ENCODE measurements at regions not wholly inside any gene's neighbourhood (a gene's known extent, or its start where the extent isn't known, plus 50 kb on each side); places are given as distances from the start of the nearest gene placed in this dataset.

DNA sequence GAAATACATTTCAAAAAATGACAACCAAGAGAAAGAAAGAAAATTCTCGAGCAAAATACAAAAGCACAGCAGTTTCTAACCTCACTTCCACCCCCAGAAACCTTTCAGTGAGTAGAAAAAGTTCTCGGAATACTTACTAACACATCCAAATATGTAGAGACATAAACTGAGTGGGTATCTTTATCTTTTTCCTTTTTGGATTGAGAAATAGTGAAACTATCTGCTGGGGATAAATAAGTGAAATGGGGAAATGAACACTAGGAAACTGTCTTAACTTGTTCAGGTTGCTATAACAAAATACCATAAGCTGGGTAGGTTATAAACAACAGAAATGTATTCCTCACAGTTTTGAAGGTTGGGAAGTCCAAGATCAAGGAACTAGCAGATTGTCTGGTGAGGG, 72.0 kb downstream of the VCAM1 start:
- Histone ChIP-seq H3K36me3 (ENCODE audit: control insufficient read depth, insufficient read depth, low read length) (no peaks in the 10 kb centered on the region), H4K20me1 (ENCODE audit: control insufficient read depth, extremely low read depth, insufficient read depth, low read length) (no peaks in the 10 kb centered on the region), H3K9ac (ENCODE audit: insufficient read depth, low read length) (no peak overlapping the region), H3K27me3 (ENCODE audit: control insufficient read depth, insufficient read depth, low read length) (no peaks in the 10 kb centered on the region), H3K4me1 (ENCODE audit: control insufficient read depth, extremely low read depth, insufficient read depth, low read length) (no peaks in the 10 kb centered on the region), H3K27ac (ENCODE audit: insufficient read depth, low read length) (no peak overlapping the region), H3K9me3 (ENCODE audit: control insufficient read depth, insufficient read depth, low read depth, low read length) (no peaks in the 10 kb centered on the region), H3K4me3 (replicated peaks in 1 of 4; ENCODE audit: control extremely low read depth in 1 of 4, insufficient read depth in 1 of 4, low read depth in 3 of 4, low read length in 4 of 4) (no peak overlapping the region), H2AFZ (ENCODE audit: low read length) (no peak overlapping the region), H3K79me2 (ENCODE audit: control insufficient read depth, insufficient read depth, low read length) (no peaks in the 10 kb centered on the region), H3K4me2 (ENCODE audit: extremely low read depth, insufficient read depth, low read length) (no peak overlapping the region)
- no peak for TF ChIP-seq EZH2 (IDR thresholded peaks at IDR 0.05; ENCODE audit: low read length, missing control alignments)
- TF ChIP-seq, protein P1, sequence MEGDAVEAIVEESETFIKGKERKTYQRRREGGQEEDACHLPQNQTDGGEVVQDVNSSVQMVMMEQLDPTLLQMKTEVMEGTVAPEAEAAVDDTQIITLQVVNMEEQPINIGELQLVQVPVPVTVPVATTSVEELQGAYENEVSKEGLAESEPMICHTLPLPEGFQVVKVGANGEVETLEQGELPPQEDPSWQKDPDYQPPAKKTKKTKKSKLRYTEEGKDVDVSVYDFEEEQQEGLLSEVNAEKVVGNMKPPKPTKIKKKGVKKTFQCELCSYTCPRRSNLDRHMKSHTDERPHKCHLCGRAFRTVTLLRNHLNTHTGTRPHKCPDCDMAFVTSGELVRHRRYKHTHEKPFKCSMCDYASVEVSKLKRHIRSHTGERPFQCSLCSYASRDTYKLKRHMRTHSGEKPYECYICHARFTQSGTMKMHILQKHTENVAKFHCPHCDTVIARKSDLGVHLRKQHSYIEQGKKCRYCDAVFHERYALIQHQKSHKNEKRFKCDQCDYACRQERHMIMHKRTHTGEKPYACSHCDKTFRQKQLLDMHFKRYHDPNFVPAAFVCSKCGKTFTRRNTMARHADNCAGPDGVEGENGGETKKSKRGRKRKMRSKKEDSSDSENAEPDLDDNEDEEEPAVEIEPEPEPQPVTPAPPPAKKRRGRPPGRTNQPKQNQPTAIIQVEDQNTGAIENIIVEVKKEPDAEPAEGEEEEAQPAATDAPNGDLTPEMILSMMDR (conservative IDR thresholded peaks at IDR 0.05 in 1 of 2, IDR thresholded peaks at IDR 0.05 in 1 of 2; ENCODE audit: low read depth in 1 of 2, low read length in 2 of 2) = no peak
- peak in 1 of 2 donors; percentile 53 for DNase-seq (ENCODE audit: low read depth in 2 of 2)

DNA sequence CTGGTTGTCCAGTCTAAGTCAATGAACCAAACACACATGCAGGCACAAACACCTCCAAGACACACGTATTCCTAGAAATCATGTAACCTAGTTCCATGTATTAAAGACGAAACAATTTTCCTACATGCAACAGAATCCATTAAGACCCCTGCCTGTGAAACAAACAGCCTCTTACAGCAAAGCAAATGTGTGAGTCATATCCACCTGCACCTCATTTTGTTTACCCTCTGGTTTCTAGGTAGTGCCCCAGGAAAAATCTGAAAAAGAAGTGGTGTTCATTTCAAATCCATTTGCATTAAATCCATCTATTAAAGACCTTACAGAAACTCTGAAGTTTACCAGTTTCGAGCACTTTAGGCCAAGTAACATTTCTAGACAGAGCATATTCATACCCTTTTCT, 74.1 kb downstream of the VCAM1 start:
- no peaks in the 10 kb centered on the region for H3K4me1 ChIP-seq (ENCODE audit: control insufficient read depth, extremely low read depth, insufficient read depth, low read length)
- DNase-seq (ENCODE audit: low read depth in 2 of 2) = no peak
- H3K9me3 ChIP-seq (ENCODE audit: control insufficient read depth, insufficient read depth, low read depth, low read length) = no peaks in the 10 kb centered on the region
- no peaks in the 10 kb centered on the region for H3K27me3 ChIP-seq (ENCODE audit: control insufficient read depth, insufficient read depth, low read length)
- no peaks in the 10 kb centered on the region for H3K36me3 ChIP-seq (ENCODE audit: control insufficient read depth, insufficient read depth, low read length)
- H3K9ac ChIP-seq (ENCODE audit: insufficient read depth, low read length) = no peak overlapping the region
- H3K79me2 ChIP-seq (ENCODE audit: control insufficient read depth, insufficient read depth, low read length) = no peaks in the 10 kb centered on the region
- H3K4me3 ChIP-seq (replicated peaks in 1 of 4; ENCODE audit: control extremely low read depth in 1 of 4, insufficient read depth in 1 of 4, low read depth in 3 of 4, low read length in 4 of 4) = no peak overlapping the region
- no peak overlapping the region for H3K4me2 ChIP-seq (ENCODE audit: extremely low read depth, insufficient read depth, low read length)
- H2AFZ ChIP-seq (ENCODE audit: low read length) = no peak overlapping the region
- no peaks in the 10 kb centered on the region for H4K20me1 ChIP-seq (ENCODE audit: control insufficient read depth, extremely low read depth, insufficient read depth, low read length)
- TF ChIP-seq, protein P1 (conservative IDR thresholded peaks at IDR 0.05 in 1 of 2, IDR thresholded peaks at IDR 0.05 in 1 of 2; ENCODE audit: low read depth in 1 of 2, low read length in 2 of 2) = no peak
- no peak for TF ChIP-seq EZH2 (IDR thresholded peaks at IDR 0.05; ENCODE audit: low read length, missing control alignments)
- no peak overlapping the region for H3K27ac ChIP-seq (ENCODE audit: insufficient read depth, low read length)

DNA sequence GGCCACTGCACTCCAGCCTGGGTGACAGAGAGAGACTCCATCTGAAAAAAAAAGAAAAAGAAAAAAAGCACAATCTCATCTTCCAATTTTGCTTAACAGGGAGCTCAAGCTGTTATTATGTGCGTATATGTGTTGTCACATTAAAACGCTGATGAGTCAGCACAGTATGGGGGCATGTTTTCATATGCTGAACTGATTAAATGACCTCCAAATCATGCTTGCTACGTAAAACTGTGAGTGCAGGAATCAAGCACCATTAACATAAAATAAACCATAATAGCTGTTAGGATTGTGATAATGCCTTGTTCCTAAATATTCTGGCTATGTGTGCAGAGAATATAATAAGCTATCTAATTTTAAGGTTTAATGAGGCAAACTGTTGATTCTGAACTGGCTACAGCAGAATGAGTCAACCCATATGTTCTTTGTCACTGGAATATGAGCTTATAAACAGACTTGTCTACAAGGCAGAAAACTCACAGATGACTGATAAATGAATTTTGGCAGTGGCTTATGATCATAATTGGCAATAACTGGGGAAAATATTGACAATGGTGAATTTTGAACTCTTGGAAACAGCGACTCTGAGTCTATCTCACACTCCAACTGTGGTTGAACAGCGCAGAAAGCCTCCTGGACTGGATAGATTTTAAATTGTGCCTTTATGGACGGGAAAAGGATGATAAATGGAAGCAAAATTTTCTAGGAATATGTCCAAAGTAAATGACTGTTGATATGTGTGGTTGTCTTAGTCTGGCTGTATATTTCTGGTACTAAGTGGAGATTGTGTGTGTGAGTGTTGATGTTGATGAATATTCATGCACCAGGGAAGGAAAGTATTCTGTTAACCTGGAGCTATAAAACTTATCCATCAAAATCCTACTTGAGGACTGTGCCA, 75.5 kb downstream of the VCAM1 start:
- Histone ChIP-seq H3K27ac (ENCODE audit: insufficient read depth, low read length) (no peak overlapping the region), H3K27me3 (ENCODE audit: control insufficient read depth, insufficient read depth, low read length) (no peaks in the 10 kb centered on the region), H3K9me3 (ENCODE audit: control insufficient read depth, insufficient read depth, low read depth, low read length) (no peaks in the 10 kb centered on the region), H3K36me3 (ENCODE audit: control insufficient read depth, insufficient read depth, low read length) (no peaks in the 10 kb centered on the region), H3K4me1 (ENCODE audit: control insufficient read depth, extremely low read depth, insufficient read depth, low read length) (no peaks in the 10 kb centered on the region), H3K79me2 (ENCODE audit: control insufficient read depth, insufficient read depth, low read length) (no peaks in the 10 kb centered on the region), H3K9ac (ENCODE audit: insufficient read depth, low read length) (no peak overlapping the region), H3K4me3 (replicated peaks in 1 of 4; ENCODE audit: control extremely low read depth in 1 of 4, insufficient read depth in 1 of 4, low read depth in 3 of 4, low read length in 4 of 4) (peak overlapping the region in 1 of 4 experiments; percentile 18), H3K4me2 (ENCODE audit: extremely low read depth, insufficient read depth, low read length) (no peak overlapping the region), H2AFZ (ENCODE audit: low read length) (no peak overlapping the region), H4K20me1 (ENCODE audit: control insufficient read depth, extremely low read depth, insufficient read depth, low read length) (no peaks in the 10 kb centered on the region)
- DNase-seq (ENCODE audit: low read depth in 2 of 2) = peak; percentile 77 to 91
- TF ChIP-seq, protein P1 (conservative IDR thresholded peaks at IDR 0.05 in 1 of 2, IDR thresholded peaks at IDR 0.05 in 1 of 2; ENCODE audit: low read depth in 1 of 2, low read length in 2 of 2) = no peak
- no peak for TF ChIP-seq EZH2 (IDR thresholded peaks at IDR 0.05; ENCODE audit: low read length, missing control alignments)

Data from fibroblast of lung (primary cell).